MM.1S (cell line): ENCODE measurements at regions not wholly inside any gene's neighbourhood (a gene's known extent, or its start where the extent isn't known, plus 50 kb on each side); places are given as distances from the start of the nearest gene placed in this dataset.

Source experiments
- EZH2 ChIP-seq: fragments of 300-600 bp; sonication (generic); optimal IDR thresholded peaks from 2 replicates; pipeline ENCODE3; 2017; ENCODE audit warnings: low read depth, mild to moderate bottlenecking, antibody characterized with exemption, low read length, mixed read lengths
- TF ChIP-seq, protein P1 (sequence below): fragments of 300-600 bp; sonication (generic); IDR thresholded peaks from 2 replicates; pipeline ENCODE4 v1.5.1; 2016; ENCODE audit warnings: antibody characterized with exemption, low read length, mixed read lengths

DNA sequence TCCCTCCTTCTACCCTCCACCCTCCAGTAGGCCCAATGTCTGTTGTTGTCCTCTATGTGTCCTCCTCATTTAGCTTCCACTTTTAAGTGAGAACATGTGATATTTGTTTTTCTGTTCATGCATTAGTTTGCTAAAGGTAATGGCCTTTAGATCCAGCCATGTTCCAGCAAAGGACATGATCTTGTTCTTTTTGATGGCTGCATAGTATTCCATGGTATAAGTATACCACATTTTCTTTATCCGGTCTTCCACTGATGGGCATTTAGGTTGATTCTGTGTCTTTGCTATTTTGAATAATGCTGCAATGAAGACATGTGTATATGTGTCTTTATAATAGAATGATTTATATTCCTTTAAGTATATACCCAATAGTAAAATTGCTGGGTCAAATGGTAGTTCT, 232.5 kb upstream of the PRR16 start:
- TF ChIP-seq, protein P1, sequence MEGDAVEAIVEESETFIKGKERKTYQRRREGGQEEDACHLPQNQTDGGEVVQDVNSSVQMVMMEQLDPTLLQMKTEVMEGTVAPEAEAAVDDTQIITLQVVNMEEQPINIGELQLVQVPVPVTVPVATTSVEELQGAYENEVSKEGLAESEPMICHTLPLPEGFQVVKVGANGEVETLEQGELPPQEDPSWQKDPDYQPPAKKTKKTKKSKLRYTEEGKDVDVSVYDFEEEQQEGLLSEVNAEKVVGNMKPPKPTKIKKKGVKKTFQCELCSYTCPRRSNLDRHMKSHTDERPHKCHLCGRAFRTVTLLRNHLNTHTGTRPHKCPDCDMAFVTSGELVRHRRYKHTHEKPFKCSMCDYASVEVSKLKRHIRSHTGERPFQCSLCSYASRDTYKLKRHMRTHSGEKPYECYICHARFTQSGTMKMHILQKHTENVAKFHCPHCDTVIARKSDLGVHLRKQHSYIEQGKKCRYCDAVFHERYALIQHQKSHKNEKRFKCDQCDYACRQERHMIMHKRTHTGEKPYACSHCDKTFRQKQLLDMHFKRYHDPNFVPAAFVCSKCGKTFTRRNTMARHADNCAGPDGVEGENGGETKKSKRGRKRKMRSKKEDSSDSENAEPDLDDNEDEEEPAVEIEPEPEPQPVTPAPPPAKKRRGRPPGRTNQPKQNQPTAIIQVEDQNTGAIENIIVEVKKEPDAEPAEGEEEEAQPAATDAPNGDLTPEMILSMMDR, result no peak
- no peak for TF ChIP-seq EZH2
